Right lobe of liver (tissue), 4 donors: ENCODE measurements at regions not wholly inside any gene's neighbourhood (a gene's known extent, or its start where the extent isn't known, plus 50 kb on each side); places are given as distances from the start of the nearest gene placed in this dataset.
"Not testable (repeated sequence)": the region's sequence is repeated elsewhere in the genome, so short reads cannot be mapped to it uniquely, and the experiment has no call there.

ENCODE experiments used
- CTCF ChIP-seq, 4 donors: fragments of 200-600 bp in 3 of 4; fragments of 450-650 bp in 1 of 4; IDR thresholded peaks; one replicate each; pipeline versions ENCODE4 v1.5.1 to v1.8.0; 2016 to 2022; ENCODE audit warnings: antibody characterized with exemption in 4 of 4, mild to moderate bottlenecking in 2 of 4
- POLR2A ChIP-seq: fragments of 450-650 bp; IDR thresholded peaks from one replicate; pipeline ENCODE4 v1.6.1; 2017; ENCODE audit warnings: antibody characterized with exemption, mild to moderate bottlenecking
- donor health status: DM: no; HTN: no; CAD: no.
- donor health status: DM: no; HTN: no; CAD: no.
- donor health status: DM: no; HTN: yes; CAD: no.

GRCh38 chr13:87561580-87561979 is 109.6 kb upstream of the SLITRK5 start:
- not testable (repeated sequence) for TF ChIP-seq CTCF (IDR thresholded peaks at IDR 0.05); POLR2A
